ENCODE measurements at regions not wholly inside any gene's neighbourhood (a gene's known extent, or its start where the extent isn't known, plus 50 kb on each side); places are given as distances from the start of the nearest gene placed in this dataset.

- H3K9ac ChIP-seq (ENCODE audit: low read length): no peak overlapping the region
- H3K27ac ChIP-seq (ENCODE audit: low read length): no peak overlapping the region
- no peak overlapping the region for H3K4me3 ChIP-seq (ENCODE audit: low read length)
- H3K36me3 ChIP-seq (ENCODE audit: control insufficient read depth, low read depth, low read length): no peaks in the 10 kb centered on the region
- H3K9me3 ChIP-seq (ENCODE audit: control insufficient read depth, low read depth, low read length): no peaks in the 10 kb centered on the region
- no peaks in the 10 kb centered on the region for H3K27me3 ChIP-seq (ENCODE audit: control insufficient read depth, insufficient read depth, low read length)
- peaks cover 3% of the 10 kb centered on the region for H3K4me1 ChIP-seq (ENCODE audit: control insufficient read depth, low read depth, low read length)
Measured at GRCh38 chr18:10060841-10061240, 147.0 kb downstream of the VAPA start.

- H3K36me3 ChIP-seq (ENCODE audit: control insufficient read depth, low read depth, low read length): no peaks in the 10 kb centered on the region
- no peak overlapping the region for H3K9ac ChIP-seq (ENCODE audit: low read length)
- H3K27me3 ChIP-seq (ENCODE audit: control insufficient read depth, insufficient read depth, low read length): no peaks in the 10 kb centered on the region
- H3K27ac ChIP-seq (ENCODE audit: low read length): no peak overlapping the region
- H3K4me3 ChIP-seq (ENCODE audit: low read length): no peak overlapping the region
- no peaks in the 10 kb centered on the region for H3K9me3 ChIP-seq (ENCODE audit: control insufficient read depth, low read depth, low read length)
- peaks cover 3% of the 10 kb centered on the region for H3K4me1 ChIP-seq (ENCODE audit: control insufficient read depth, low read depth, low read length)
Measured at GRCh38 chr18:10061566-10062140, 147.8 kb downstream of the VAPA start.

- H3K4me3 ChIP-seq (ENCODE audit: low read length): no peak overlapping the region
- no peak overlapping the region for H3K27ac ChIP-seq (ENCODE audit: low read length)
- peaks cover 3% of the 10 kb centered on the region for H3K4me1 ChIP-seq (ENCODE audit: control insufficient read depth, low read depth, low read length)
- H3K9ac ChIP-seq (ENCODE audit: low read length): no peak overlapping the region
- no peaks in the 10 kb centered on the region for H3K9me3 ChIP-seq (ENCODE audit: control insufficient read depth, low read depth, low read length)
- no peaks in the 10 kb centered on the region for H3K27me3 ChIP-seq (ENCODE audit: control insufficient read depth, insufficient read depth, low read length)
- no peaks in the 10 kb centered on the region for H3K36me3 ChIP-seq (ENCODE audit: control insufficient read depth, low read depth, low read length)
Measured at GRCh38 chr18:10062302-10063300, 148.8 kb downstream of the VAPA start.

- Histone ChIP-seq H3K27ac (ENCODE audit: low read length) (no peak overlapping the region), H3K4me3 (ENCODE audit: low read length) (no peak overlapping the region), H3K9ac (ENCODE audit: low read length) (no peak overlapping the region), H3K9me3 (ENCODE audit: control insufficient read depth, low read depth, low read length) (no peaks in the 10 kb centered on the region), H3K4me1 (ENCODE audit: control insufficient read depth, low read depth, low read length) (peaks cover 3% of the 10 kb centered on the region), H3K36me3 (ENCODE audit: control insufficient read depth, low read depth, low read length) (no peaks in the 10 kb centered on the region), H3K27me3 (ENCODE audit: control insufficient read depth, insufficient read depth, low read length) (no peaks in the 10 kb centered on the region)
Measured at GRCh38 chr18:10063489-10063888, 149.7 kb downstream of the VAPA start.

- H3K4me1 ChIP-seq (ENCODE audit: control insufficient read depth, low read depth, low read length): peaks cover 3% of the 10 kb centered on the region
- no peaks in the 10 kb centered on the region for H3K36me3 ChIP-seq (ENCODE audit: control insufficient read depth, low read depth, low read length)
- no peak overlapping the region for H3K4me3 ChIP-seq (ENCODE audit: low read length)
- H3K27me3 ChIP-seq (ENCODE audit: control insufficient read depth, insufficient read depth, low read length): no peaks in the 10 kb centered on the region
- H3K27ac ChIP-seq (ENCODE audit: low read length): no peak overlapping the region
- no peak overlapping the region for H3K9ac ChIP-seq (ENCODE audit: low read length)
- no peaks in the 10 kb centered on the region for H3K9me3 ChIP-seq (ENCODE audit: control insufficient read depth, low read depth, low read length)
Measured at GRCh38 chr18:10064267-10064666, 150.5 kb downstream of the VAPA start.

- no peak overlapping the region for H3K4me3 ChIP-seq (ENCODE audit: low read length)
- H3K27ac ChIP-seq (ENCODE audit: low read length): no peak overlapping the region
- H3K4me1 ChIP-seq (ENCODE audit: control insufficient read depth, low read depth, low read length): peaks cover 5% of the 10 kb centered on the region
- no peaks in the 10 kb centered on the region for H3K27me3 ChIP-seq (ENCODE audit: control insufficient read depth, insufficient read depth, low read length)
- no peaks in the 10 kb centered on the region for H3K9me3 ChIP-seq (ENCODE audit: control insufficient read depth, low read depth, low read length)
- no peak overlapping the region for H3K9ac ChIP-seq (ENCODE audit: low read length)
- no peaks in the 10 kb centered on the region for H3K36me3 ChIP-seq (ENCODE audit: control insufficient read depth, low read depth, low read length)
Measured at GRCh38 chr18:10065296-10065695, 151.5 kb downstream of the VAPA start.

- Histone ChIP-seq H3K9ac (ENCODE audit: low read length) (no peak overlapping the region), H3K4me1 (ENCODE audit: control insufficient read depth, low read depth, low read length) (peaks cover 7% of the 10 kb centered on the region), H3K27me3 (ENCODE audit: control insufficient read depth, insufficient read depth, low read length) (no peaks in the 10 kb centered on the region), H3K4me3 (ENCODE audit: low read length) (no peak overlapping the region), H3K9me3 (ENCODE audit: control insufficient read depth, low read depth, low read length) (no peaks in the 10 kb centered on the region), H3K27ac (ENCODE audit: low read length) (no peak overlapping the region), H3K36me3 (ENCODE audit: control insufficient read depth, low read depth, low read length) (no peaks in the 10 kb centered on the region)
Measured at GRCh38 chr18:10067670-10068659, 154.1 kb downstream of the VAPA start.

DNA sequence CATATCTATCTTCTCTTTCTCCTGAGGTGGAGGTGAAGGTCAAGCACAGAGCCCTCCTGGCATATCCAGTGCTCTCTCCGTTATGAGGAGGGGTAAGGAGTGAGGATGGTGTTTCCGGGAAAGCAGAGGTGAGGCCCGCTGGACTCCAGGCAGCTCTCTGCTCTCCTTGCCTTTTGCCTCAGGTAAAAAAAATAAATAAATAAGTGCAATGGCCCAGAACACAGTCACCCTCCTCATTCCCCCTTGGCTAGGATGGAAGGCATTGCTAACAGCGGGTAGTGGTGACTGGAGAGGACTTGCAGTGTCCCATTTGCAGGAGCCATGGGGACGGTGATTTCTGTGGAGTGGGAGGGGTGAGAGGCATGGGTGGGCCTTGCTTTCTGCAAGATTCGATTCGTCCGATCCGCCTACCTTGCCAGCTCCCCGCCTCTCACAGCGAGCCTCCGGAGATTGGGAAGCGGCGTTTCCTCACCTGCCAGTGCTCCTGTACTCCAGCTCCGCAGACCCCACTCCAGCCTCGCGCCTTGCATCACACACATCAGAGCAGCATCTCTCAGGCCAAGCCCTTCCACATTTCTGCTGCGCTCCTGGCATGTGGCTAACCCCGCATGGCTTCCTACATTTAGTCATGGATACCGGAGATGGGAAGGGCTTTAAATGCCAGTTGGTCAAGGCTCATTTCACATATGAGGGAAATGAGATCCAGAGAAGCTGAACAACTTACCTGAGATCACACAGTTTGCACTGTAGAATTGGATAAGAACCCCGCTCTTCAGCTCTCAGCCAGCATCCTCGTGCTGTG is 155.2 kb downstream of the VAPA start:
- Histone ChIP-seq H3K9ac (ENCODE audit: low read length) (no peak overlapping the region), H3K36me3 (ENCODE audit: control insufficient read depth, low read depth, low read length) (no peaks in the 10 kb centered on the region), H3K4me3 (ENCODE audit: low read length) (no peak overlapping the region), H3K27me3 (ENCODE audit: control insufficient read depth, insufficient read depth, low read length) (no peaks in the 10 kb centered on the region), H3K9me3 (ENCODE audit: control insufficient read depth, low read depth, low read length) (no peaks in the 10 kb centered on the region), H3K27ac (ENCODE audit: low read length) (no peak overlapping the region), H3K4me1 (ENCODE audit: control insufficient read depth, low read depth, low read length) (peaks cover 7% of the 10 kb centered on the region)

- no peaks in the 10 kb centered on the region for H3K27me3 ChIP-seq (ENCODE audit: control insufficient read depth, insufficient read depth, low read length)
- no peaks in the 10 kb centered on the region for H3K9me3 ChIP-seq (ENCODE audit: control insufficient read depth, low read depth, low read length)
- H3K4me1 ChIP-seq (ENCODE audit: control insufficient read depth, low read depth, low read length): peaks cover 7% of the 10 kb centered on the region
- no peak overlapping the region for H3K9ac ChIP-seq (ENCODE audit: low read length)
- H3K36me3 ChIP-seq (ENCODE audit: control insufficient read depth, low read depth, low read length): no peaks in the 10 kb centered on the region
- no peak overlapping the region for H3K4me3 ChIP-seq (ENCODE audit: low read length)
- no peak overlapping the region for H3K27ac ChIP-seq (ENCODE audit: low read length)
Measured at GRCh38 chr18:10070561-10071000, 156.8 kb downstream of the VAPA start.

DNA sequence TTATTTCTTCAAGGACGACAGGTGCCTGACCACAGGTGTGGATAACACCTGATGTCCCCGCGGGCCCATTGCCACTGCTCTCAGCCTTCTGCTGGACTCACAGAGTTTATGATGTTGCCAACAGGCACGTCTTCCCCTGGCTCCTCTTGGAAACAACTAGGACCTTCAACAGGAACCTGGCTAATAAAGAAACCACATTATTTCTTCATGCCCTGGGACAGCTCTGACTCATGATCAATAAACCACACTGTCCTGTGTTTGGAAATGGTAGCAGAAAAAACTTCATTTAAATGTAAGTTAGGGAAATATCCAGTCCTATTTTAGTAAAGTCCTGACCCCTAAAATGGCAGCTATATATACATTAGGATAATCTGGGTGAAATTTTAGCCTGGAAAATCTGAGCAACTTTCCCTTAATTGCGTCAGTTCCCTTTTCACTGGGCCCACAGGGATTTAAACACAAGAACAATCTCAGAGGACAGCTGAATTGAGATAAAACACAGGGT is 158.9 kb downstream of the VAPA start:
- H3K4me3 ChIP-seq (ENCODE audit: low read length): no peak overlapping the region
- H3K9ac ChIP-seq (ENCODE audit: low read length): no peak overlapping the region
- H3K36me3 ChIP-seq (ENCODE audit: control insufficient read depth, low read depth, low read length): no peaks in the 10 kb centered on the region

More for the DNA sequence above, 158.9 kb downstream of the VAPA start:
- Histone ChIP-seq H3K9me3 (ENCODE audit: control insufficient read depth, low read depth, low read length) (no peaks in the 10 kb centered on the region), H3K27ac (ENCODE audit: low read length) (no peak overlapping the region), H3K4me1 (ENCODE audit: control insufficient read depth, low read depth, low read length) (peaks cover 7% of the 10 kb centered on the region), H3K27me3 (ENCODE audit: control insufficient read depth, insufficient read depth, low read length) (no peaks in the 10 kb centered on the region)

Measured in iPS-18a (cell line).